GM13977 (cell line): ENCODE measurements at regions not wholly inside any gene's neighbourhood (a gene's known extent, or its start where the extent isn't known, plus 50 kb on each side); places are given as distances from the start of the nearest gene placed in this dataset.

Experiments
- DNase-seq: peaks from one replicate; pipeline ENCODE4 v3.0.0; 2012; ENCODE audit warnings: low spot score
- CTCF ChIP-seq: IDR thresholded peaks from 2 replicates; pipeline ENCODE4 v1.5.1; 2012; ENCODE audit warnings: mild to moderate bottlenecking, control low read depth; ENCODE audit not compliant: insufficient read depth; ENCODE audit errors: extremely low read depth, missing control alignments
- in situ Hi-C: fragments of 300-500 bp; cut with MboI; formaldehyde crosslinking; loops from one replicate; pipeline ENCODE4 v1.12.0; 2022; ENCODE audit warnings: low sequenced_read_pairs, low pct_unique_long_range_greater_than_20kb, mixed read lengths, inconsistent platforms; ENCODE audit not compliant: unreplicated experiment

DNA sequence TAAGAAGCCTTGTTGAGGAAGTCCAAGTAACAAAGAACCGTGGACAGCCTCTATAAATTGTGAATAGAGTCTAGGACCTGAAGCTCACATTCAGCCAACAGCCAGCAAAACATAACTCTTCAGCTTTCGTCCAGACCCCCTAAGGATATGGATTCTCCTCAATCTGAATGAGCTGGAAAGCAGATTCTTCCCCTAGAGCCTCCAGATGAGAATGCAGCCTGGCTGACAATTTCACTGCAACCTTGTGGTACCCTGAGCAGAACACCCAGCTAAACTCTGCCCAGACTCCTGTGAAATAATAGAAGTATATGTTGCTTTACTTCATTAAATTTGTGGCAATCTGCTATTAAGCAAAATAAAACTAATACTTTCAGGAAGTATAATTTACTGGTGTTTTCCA, 483.5 kb upstream of the SLC8A1 start:
- DNase-seq = no peak
- TF ChIP-seq CTCF = no peak
- in situ Hi-C loops = no loop called here

GRCh38 chr2:40937284-40937683, 485.4 kb upstream of the SLC8A1 start:
- no peak for TF ChIP-seq CTCF
- in situ Hi-C loops = no loop called here
- DNase-seq = no peak

GRCh38 chr2:40953341-40953740, 501.5 kb upstream of the SLC8A1 start:
- no peak for DNase-seq
- in situ Hi-C loops = no loop called here
- TF ChIP-seq CTCF = no peak

DNA sequence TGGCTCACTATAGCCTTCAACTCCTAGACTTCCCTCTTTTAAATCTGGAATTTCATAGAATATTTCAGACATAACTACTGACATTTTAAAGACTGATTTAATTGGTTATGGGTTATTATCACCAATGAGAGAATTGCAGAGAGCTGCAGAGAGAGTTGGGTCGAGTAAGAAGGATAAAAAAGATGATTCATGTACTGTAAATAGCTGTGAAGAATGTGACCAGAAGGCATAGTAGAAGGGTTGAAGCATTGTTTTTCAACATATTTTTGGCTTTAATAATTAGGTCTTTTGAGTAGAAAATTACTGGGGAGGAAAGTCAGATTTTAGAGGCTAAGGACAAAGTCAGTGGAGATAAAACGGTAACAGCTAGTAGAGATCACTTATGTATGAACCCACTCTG, 503.2 kb upstream of the SLC8A1 start:
- DNase-seq = no peak
- in situ Hi-C loops = no loop called here
- no peak for TF ChIP-seq CTCF

- DNase-seq = no peak
- in situ Hi-C loops = no loop called here
- TF ChIP-seq CTCF = no peak
These were observed 503.7 kb upstream of the SLC8A1 start for GRCh38 chr2:40955635-40956034.

GRCh38 chr2:40957508-40957907, 505.6 kb upstream of the SLC8A1 start:
- no peak for DNase-seq
- TF ChIP-seq CTCF = no peak
- in situ Hi-C loops = no loop called here

- TF ChIP-seq CTCF = no peak
- in situ Hi-C loops = no loop called here
These were observed 510.1 kb upstream of the SLC8A1 start for GRCh38 chr2:40962026-40962425.

More at GRCh38 chr2:40962026-40962425, 510.1 kb upstream of the SLC8A1 start:
- DNase-seq = no peak
